Stimulated activated CD4-positive, alpha-beta T cell treated with anti-CD3 and anti-CD28 coated beads, Interleukin-12 subunit alpha, Interleukin-12 subunit beta, amount 100 ng/mL, for 24 hours (primary cell): ENCODE measurements at regions not wholly inside any gene's neighbourhood (a gene's known extent, or its start where the extent isn't known, plus 50 kb on each side); places are given as distances from the start of the nearest gene placed in this dataset.
"Not testable (repeated sequence)": the region's sequence is repeated elsewhere in the genome, so short reads cannot be mapped to it uniquely, and the experiment has no call there.

Experiments used
- DNase-seq, 2 experiments: peaks; one replicate each; pipeline ENCODE4 v3.0.0-alpha.2; 2020; ENCODE audit warnings: low read depth in 2 of 2

- DNase-seq = no peak
These were observed 1709.6 kb upstream of the WWC1 start for GRCh38 chr5:166581826-166582225.

DNA sequence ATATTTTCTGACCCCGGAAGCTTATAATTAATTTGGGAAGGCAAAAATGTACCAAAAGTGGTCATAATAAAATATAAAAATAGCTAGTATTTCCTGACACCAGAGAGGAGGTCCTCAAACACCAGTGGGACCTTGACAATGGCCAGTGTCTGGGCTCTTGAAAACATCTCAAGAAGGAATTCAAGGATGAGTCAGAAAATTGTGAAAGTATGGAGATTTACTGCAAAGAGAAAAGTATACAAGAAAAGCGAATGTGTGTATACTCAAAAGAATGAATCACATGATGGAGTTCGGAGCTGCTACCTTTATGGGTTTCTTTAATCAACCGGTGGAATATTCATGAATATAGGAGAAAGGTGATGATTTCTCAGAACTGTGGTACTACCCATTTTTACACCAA lies 1709.0 kb upstream of the WWC1 start:
- no peak for DNase-seq

DNA sequence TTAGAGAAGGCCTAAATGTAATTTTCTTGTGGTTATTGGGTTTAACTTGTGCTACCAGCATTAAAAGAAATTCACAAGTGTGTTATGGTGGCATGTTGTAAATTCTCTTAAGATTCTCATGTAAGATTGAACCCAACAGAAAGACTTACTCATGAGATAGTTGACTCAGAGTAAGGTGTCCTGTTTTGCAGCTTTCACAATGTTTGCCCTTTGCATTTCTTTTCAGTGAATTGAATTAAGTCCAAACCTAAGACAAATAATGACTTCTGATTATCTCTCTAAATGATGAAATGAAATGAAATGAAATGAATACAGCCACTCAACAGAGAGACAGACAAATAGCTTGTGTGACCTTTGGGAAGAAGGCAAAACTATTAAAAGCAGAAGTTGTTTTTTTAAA lies 1696.9 kb upstream of the WWC1 start:
- no peak for DNase-seq

DNA sequence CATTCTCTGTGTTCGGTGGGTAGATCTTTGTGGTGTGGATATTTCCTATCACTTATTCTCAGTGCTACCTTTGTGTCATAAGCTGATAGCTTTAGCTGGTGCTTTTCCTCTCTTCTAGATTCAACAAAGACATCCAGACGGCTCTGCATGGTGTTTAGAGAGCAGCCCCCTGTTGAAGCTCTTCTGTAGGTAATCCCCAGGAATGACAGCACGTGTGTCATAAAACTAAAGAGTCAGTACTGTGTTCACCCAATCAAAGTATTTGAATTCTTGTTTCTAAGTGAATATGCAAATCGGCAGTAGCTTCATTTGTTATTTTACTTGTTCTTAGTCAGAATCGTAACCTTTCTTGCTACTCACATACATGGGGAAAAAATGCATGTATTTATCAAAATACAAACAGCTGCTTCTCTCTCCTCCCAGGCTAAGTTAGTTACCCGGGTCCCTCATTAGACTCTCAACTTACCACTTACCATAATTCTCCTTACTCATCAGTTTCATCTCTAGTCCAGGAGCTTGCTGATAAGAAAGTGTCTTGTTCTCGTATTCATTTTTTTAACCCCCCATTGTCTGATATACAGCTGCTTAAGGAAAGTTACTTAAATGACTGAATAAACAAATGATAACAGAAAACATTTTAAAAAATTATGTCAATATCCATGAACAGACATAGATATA lies 1696.0 kb upstream of the WWC1 start:
- no peak for DNase-seq

DNA sequence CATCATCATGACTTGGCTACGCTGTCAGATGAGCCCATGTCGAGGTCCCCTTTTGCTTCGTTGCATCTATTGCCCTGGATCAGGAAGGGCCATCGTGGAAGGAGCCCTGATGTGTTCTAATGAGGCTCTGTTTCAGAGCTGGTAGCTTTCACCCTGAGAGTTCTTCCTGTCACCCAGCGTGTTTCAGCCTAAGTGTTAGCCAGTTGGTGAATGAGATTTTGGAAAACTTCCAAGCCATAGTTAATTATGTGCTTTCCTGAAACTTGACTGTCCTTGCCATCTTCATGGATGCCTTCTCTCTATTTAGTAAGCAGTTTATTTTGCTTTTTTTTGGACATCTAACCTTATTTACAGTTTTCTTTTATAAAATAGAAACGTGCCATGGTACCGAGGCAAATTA lies 1695.4 kb upstream of the WWC1 start:
- no peak for DNase-seq

- DNase-seq = no peak
These were observed 1689.2 kb upstream of the WWC1 start for GRCh38 chr5:166602271-166602670.

DNA sequence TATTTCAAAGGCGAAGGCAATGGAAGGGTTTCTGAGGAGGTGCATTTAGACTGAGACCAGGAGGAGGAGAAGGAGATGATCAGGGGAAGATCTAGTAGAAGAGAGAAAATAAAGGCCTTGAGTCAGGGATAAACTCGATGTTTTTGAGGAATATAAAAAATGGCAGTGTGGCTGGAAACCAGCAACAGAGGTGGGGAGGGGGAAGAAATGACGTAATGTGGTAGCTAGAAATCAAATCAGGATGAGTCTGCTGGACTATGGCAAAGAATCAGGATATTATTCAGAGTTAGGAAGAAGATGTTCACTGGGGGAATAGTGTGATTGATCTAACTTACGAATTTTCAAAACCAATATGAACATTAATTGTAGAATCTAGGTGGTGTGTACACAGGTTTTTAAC lies 1673.9 kb upstream of the WWC1 start:
- DNase-seq = no peak

- no peak for DNase-seq
These were observed 1672.9 kb upstream of the WWC1 start for GRCh38 chr5:166618526-166618925.

- DNase-seq = no peak
These were observed 1666.9 kb upstream of the WWC1 start for GRCh38 chr5:166624573-166624972.

DNA sequence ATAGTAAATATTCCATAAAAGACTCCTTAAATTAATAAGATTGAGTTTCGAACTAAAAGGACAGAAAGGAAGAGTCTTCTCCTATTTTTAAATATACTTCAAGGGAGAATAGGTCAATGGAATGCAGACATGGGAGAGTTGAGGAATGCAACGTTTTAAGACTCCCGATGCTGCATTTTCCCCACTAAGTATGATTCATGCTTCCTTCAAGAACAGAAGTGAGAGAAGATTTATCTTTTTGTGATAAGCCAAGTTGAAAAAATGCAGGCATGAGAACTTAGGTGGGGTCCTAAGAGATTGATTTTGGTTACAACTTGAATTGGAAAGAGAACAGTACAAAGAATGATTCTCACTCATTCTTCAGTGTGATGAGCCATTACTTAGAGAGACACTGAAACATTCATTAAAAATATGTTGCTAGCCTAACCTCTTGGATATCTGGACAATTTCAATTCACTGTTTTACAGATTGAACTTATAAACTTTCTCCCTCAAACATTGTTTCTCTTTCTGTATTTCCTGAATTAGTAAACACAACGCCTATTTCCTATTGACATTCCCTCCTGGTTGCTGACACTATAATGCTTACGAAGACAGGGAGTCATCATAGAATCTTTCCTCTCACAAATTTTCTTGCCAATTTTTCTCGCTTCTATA lies 1666.1 kb upstream of the WWC1 start:
- DNase-seq = no peak

GRCh38 chr5:166637295-166637694 lies 1654.2 kb upstream of the WWC1 start:
- no peak for DNase-seq

GRCh38 chr5:166639151-166639550 lies 1652.3 kb upstream of the WWC1 start:
- no peak for DNase-seq

GRCh38 chr5:166640136-166640535 lies 1651.3 kb upstream of the WWC1 start:
- not testable (repeated sequence) for DNase-seq

DNA sequence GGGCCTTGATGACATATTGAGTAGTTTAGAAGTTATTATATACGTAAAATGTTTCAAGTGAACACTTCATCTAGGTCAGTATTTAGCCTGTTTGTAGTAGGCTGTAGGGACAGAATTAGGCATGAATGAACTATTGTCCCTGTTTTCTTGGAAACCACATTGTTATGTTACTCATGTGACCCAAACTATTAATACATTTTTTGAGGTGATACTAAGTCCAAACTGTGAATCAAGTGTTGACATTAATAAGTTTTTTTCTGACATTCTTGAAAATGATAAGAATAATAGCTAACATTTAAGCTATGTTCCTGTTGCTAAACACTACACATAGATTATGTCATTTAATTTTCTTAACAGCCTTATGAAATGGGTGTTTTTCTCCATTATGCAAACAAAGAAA lies 1642.7 kb upstream of the WWC1 start:
- no peak for DNase-seq

DNA sequence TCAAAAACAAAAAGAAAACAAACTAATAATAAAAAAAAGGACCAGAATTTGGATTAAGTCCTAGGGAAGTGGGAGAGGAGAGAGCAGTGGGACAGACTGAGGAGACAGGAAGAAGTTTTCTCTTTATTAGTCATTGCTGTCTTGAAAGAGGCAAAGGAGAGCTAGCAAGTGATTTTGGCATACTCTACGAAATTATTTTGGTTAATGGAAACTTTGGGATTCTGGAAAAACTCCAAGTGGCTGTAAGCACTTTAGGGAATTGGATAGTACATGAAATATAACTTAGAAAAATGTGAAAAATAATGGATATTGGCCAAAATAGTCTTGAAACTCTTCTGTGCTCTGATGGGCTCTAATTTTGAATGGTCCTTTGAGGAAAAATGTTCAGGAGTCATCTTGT lies 1641.8 kb upstream of the WWC1 start:
- DNase-seq = no peak

GRCh38 chr5:166651234-166651633 lies 1640.2 kb upstream of the WWC1 start:
- no peak for DNase-seq

DNA sequence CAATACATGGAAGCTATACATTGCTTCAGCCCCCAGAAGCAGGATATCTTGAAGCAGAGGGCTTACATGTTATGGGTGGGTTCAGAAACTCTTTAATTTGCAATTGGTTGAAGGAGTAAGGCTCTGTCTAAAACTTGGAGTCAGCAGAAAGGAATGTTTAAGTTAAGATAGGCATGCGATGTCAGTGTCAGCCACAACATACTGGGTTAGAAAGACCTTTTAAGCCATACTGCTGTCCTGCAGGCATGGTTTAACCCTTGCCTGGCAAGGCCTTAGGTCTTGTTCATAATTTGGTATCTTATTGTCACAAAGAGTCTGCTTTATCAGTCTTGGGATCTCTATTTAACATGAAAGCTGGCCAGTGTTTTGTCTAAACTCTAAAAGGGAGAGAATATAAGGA lies 1619.6 kb upstream of the WWC1 start:
- DNase-seq = no peak

GRCh38 chr5:166672431-166672830 lies 1619.0 kb upstream of the WWC1 start:
- no peak for DNase-seq

- DNase-seq = no peak
These were observed 1613.6 kb upstream of the WWC1 start for GRCh38 chr5:166677891-166678290.

- DNase-seq = no peak
These were observed 1612.1 kb upstream of the WWC1 start for GRCh38 chr5:166679331-166679730.

GRCh38 chr5:166695326-166695725 lies 1596.1 kb upstream of the WWC1 start:
- DNase-seq = no peak

GRCh38 chr5:166708291-166708690 lies 1583.2 kb upstream of the WWC1 start:
- no peak for DNase-seq

DNA sequence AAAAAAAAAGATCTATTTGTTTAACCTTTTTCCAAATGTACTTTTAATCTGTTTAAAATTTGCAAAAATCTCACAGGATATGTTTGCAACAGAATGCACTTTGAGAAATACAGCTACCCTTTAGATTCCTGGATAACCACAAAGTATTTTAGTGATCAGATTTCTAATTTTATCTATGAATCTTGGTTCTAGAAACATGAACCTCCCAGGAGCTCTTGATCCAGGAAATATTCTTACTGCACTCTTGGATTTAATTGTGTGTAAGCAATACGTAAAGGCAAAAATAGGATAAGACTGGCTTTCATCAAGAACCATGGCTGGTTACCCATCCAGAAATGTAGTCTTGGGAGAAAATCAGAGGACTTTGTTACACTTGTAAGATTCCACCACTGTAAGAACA lies 1581.8 kb upstream of the WWC1 start:
- DNase-seq = no peak

GRCh38 chr5:166710271-166710670 lies 1581.2 kb upstream of the WWC1 start:
- no peak for DNase-seq
